ENCODE measurements at regions not wholly inside any gene's neighbourhood (a gene's known extent, or its start where the extent isn't known, plus 50 kb on each side); places are given as distances from the start of the nearest gene placed in this dataset.

- no peaks in the 10 kb centered on the region for H4K20me1 ChIP-seq (ENCODE audit: insufficient read depth, low read length)
- H3K4me2 ChIP-seq (replicated peaks; ENCODE audit: extremely low read depth, low read length, poor library complexity, severe bottlenecking) = no peak overlapping the region
- no peaks in the 10 kb centered on the region for H3K27me3 ChIP-seq (ENCODE audit: control insufficient read depth in 2 of 2, insufficient read depth in 2 of 2, low read length in 2 of 2)
- H3K9me3 ChIP-seq (replicated peaks in 1 of 2; ENCODE audit: control insufficient read depth in 1 of 2, insufficient read depth in 1 of 2, low read length in 2 of 2) = peaks cover 0 to 2% of the 10 kb centered on the region in 2 donors
- Mint-ChIP-seq H3K27ac (no peak overlapping the region), H3K9me3 (peaks cover 2 to 11% (median 4%) of the 10 kb centered on the region in 7 donors), H3K4me1 (no peaks in the 10 kb centered on the region), H3K27me3 (ENCODE audit: low read depth in 3 of 3) (no peaks in the 10 kb centered on the region), H3K36me3 (no peaks in the 10 kb centered on the region), H3K4me3 (no peak overlapping the region)
- no peak overlapping the region for H3K4me3 ChIP-seq (replicated peaks in 1 of 3; ENCODE audit: low read depth in 2 of 3, low read length in 3 of 3)
- WGBS (ENCODE audit: insufficient coverage) = 82% methylated on average over 1 of the region's 4 CpGs
- intact Hi-C loops (cut with micrococcal nuclease) = no loop called here
- no peaks in the 10 kb centered on the region for H3K79me2 ChIP-seq (ENCODE audit: insufficient read depth, low read length)
- H3K9ac ChIP-seq (ENCODE audit: insufficient read depth, low read length, poor library complexity, severe bottlenecking) = no peak overlapping the region
- H3K27ac ChIP-seq (ENCODE audit: low read depth in 1 of 2, low read length in 2 of 2) = no peak overlapping the region
- no peaks in the 10 kb centered on the region for H3K36me3 ChIP-seq (replicated peaks in 1 of 2; ENCODE audit: control insufficient read depth in 1 of 2, insufficient read depth in 2 of 2, low read length in 2 of 2)
- DNase-seq = no peak
- H3K4me1 ChIP-seq (ENCODE audit: control insufficient read depth in 1 of 2, insufficient read depth in 2 of 2, low read length in 2 of 2) = no peaks in the 10 kb centered on the region
- H2AFZ ChIP-seq (ENCODE audit: insufficient read depth, low read depth, low read length, poor library complexity, severe bottlenecking) = no peak overlapping the region
- TF ChIP-seq, protein P1, sequence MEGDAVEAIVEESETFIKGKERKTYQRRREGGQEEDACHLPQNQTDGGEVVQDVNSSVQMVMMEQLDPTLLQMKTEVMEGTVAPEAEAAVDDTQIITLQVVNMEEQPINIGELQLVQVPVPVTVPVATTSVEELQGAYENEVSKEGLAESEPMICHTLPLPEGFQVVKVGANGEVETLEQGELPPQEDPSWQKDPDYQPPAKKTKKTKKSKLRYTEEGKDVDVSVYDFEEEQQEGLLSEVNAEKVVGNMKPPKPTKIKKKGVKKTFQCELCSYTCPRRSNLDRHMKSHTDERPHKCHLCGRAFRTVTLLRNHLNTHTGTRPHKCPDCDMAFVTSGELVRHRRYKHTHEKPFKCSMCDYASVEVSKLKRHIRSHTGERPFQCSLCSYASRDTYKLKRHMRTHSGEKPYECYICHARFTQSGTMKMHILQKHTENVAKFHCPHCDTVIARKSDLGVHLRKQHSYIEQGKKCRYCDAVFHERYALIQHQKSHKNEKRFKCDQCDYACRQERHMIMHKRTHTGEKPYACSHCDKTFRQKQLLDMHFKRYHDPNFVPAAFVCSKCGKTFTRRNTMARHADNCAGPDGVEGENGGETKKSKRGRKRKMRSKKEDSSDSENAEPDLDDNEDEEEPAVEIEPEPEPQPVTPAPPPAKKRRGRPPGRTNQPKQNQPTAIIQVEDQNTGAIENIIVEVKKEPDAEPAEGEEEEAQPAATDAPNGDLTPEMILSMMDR (IDR thresholded peaks at IDR 0.05) = no peak
These were observed 116.7 kb downstream of the KLF12 start for GRCh38 chr13:74017301-74018061.

- no peaks in the 10 kb centered on the region for H3K9me3 ChIP-seq (replicated peaks in 1 of 2; ENCODE audit: control insufficient read depth in 1 of 2, insufficient read depth in 1 of 2, low read length in 2 of 2)
- Mint-ChIP-seq H3K9me3 (peaks cover 0 to 2% (median 0%) of the 10 kb centered on the region in 7 donors), H3K27me3 (ENCODE audit: low read depth in 3 of 3) (no peaks in the 10 kb centered on the region), H3K4me3 (no peak overlapping the region), H3K27ac (no peak overlapping the region), H3K36me3 (no peaks in the 10 kb centered on the region), H3K4me1 (no peaks in the 10 kb centered on the region)
- H3K36me3 ChIP-seq (replicated peaks in 1 of 2; ENCODE audit: control insufficient read depth in 1 of 2, insufficient read depth in 2 of 2, low read length in 2 of 2) = no peaks in the 10 kb centered on the region
- H3K4me2 ChIP-seq (replicated peaks; ENCODE audit: extremely low read depth, low read length, poor library complexity, severe bottlenecking) = no peak overlapping the region
- intact Hi-C loops (cut with micrococcal nuclease) = no loop called here
- no CpG with 5 or more reads among the region's 4 CpGs for WGBS (ENCODE audit: insufficient coverage)
- no peak overlapping the region for H3K27ac ChIP-seq (ENCODE audit: low read depth in 1 of 2, low read length in 2 of 2)
- H3K4me1 ChIP-seq (ENCODE audit: control insufficient read depth in 1 of 2, insufficient read depth in 2 of 2, low read length in 2 of 2) = no peaks in the 10 kb centered on the region
- TF ChIP-seq, protein P1 (IDR thresholded peaks at IDR 0.05) = no peak
- DNase-seq = no peak
- H2AFZ ChIP-seq (ENCODE audit: insufficient read depth, low read depth, low read length, poor library complexity, severe bottlenecking) = no peak overlapping the region
- no peaks in the 10 kb centered on the region for H3K27me3 ChIP-seq (ENCODE audit: control insufficient read depth in 2 of 2, insufficient read depth in 2 of 2, low read length in 2 of 2)
- H3K79me2 ChIP-seq (ENCODE audit: insufficient read depth, low read length) = no peaks in the 10 kb centered on the region
- H3K9ac ChIP-seq (ENCODE audit: insufficient read depth, low read length, poor library complexity, severe bottlenecking) = no peak overlapping the region
- H4K20me1 ChIP-seq (ENCODE audit: insufficient read depth, low read length) = no peaks in the 10 kb centered on the region
- H3K4me3 ChIP-seq (replicated peaks in 1 of 3; ENCODE audit: low read depth in 2 of 3, low read length in 3 of 3) = no peak overlapping the region
These were observed 119.1 kb downstream of the KLF12 start for GRCh38 chr13:74015137-74015536.

All from CD14-positive monocyte (primary cell).